ENCODE measurements at regions not wholly inside any gene's neighbourhood (a gene's known extent, or its start where the extent isn't known, plus 50 kb on each side); places are given as distances from the start of the nearest gene placed in this dataset.

GRCh38 chr9:84393266-84393950, 52.9 kb upstream of the SLC28A3 start:
- peak in 2 of 4 experiments; percentile 22 to 38 for DNase-seq

GRCh38 chr9:84394036-84394435, 53.5 kb upstream of the SLC28A3 start:
- peak; percentile 23 to 57 (median 50) for DNase-seq

DNA sequence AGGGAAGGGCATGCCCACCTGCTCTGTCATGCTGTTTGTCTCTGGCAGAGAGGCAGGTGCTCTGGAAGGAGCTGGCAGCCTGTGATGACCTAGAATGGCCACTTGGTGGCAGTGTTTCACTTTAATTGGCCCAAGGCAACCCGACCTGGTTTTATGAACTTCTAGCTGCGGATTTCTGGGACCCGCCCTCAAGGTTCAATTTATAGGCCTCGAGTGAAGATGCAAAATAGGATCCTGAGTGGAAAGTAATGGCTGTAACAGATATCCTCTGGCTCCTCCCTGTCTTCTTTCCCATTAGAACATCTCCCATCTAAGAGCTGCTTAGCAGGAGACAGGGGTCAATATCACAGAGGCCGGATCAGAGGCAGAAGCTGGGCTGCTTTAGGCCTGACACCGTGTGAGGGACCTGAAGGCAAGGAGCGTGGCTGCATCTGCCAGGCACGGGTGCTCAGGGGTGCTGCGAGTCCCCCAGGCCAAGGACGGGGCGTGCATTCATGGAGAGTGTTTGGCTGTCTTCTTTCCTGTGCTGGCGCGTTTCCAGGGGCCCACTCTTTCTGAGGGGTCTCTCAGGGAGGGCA, 56.7 kb upstream of the SLC28A3 start:
- peak; percentile 74 to 85 (median 79) for DNase-seq

DNA sequence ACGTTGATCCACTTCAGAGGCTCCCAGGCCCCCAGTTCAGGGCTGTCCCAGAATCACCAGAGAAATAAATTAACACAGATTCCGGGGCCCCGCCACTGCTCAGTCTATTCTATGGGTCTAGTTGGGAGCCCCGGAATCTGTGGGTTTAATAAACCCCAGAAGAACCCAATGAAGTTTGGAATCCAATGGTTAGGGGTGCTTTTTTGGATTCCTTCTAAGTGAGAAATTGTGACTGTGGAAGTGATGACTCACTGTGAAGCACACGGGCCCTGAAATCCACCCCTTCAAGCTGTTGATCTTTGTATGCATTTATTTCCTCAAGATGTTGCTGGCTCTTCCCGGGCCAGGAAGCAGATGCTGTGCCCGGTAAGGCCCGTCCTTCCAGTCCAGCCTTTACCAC, 57.3 kb upstream of the SLC28A3 start:
- no peak for DNase-seq

GRCh38 chr9:84402517-84402916, 62.0 kb upstream of the SLC28A3 start:
- DNase-seq: no peak

DNA sequence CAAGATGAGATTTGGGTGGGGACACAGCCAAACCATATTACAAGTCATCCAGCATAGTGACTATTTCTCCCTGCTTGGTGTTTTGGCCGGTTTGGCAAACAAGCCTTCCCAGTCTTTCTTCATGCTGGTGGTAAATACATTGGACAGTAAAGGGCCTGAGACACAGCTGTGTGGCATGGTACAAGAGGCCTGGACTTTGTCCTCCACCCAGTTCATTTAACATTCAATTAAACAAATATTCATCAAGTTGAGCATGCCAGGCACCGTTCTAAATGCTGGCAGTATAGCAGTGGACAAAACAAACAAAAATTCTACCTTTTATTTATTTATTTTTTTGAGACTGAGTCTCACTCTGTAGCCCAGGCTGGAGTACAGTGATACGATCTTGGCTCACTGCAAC, 62.7 kb upstream of the SLC28A3 start:
- DNase-seq: no peak

DNA sequence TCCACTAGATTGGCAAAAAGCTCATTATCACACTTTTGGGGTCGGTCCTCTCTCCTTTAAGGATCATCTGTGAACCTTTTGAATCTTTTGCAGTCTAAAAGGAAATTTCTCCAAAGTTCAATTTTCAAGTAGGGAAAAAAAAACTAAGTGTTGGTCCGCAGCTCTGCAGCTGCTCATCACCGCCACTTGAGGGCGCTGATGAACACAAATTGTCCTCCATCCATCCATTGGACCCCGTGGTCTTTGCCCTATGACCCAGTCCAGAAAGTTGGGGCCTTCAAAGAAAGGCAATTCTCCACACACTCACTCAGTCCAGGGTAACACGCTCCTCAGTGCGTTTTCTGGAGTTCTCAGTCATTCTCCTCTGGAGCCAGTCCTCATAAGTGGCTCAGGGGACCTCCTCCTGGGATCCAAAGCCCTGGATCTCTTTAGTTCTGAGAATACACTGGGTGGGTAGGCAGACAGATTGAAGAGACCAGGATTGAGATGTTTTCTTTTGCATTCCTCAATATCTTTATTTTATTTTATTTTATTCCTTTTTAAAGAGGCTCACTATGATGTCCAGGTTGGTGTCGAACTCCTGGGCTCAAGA, 63.6 kb upstream of the SLC28A3 start:
- DNase-seq: peak; percentile 13 to 30 (median 20)

GRCh38 chr9:84405667-84406066, 65.1 kb upstream of the SLC28A3 start:
- no peak for DNase-seq

GRCh38 chr9:84408416-84408815, 67.9 kb upstream of the SLC28A3 start:
- no peak for DNase-seq

DNA sequence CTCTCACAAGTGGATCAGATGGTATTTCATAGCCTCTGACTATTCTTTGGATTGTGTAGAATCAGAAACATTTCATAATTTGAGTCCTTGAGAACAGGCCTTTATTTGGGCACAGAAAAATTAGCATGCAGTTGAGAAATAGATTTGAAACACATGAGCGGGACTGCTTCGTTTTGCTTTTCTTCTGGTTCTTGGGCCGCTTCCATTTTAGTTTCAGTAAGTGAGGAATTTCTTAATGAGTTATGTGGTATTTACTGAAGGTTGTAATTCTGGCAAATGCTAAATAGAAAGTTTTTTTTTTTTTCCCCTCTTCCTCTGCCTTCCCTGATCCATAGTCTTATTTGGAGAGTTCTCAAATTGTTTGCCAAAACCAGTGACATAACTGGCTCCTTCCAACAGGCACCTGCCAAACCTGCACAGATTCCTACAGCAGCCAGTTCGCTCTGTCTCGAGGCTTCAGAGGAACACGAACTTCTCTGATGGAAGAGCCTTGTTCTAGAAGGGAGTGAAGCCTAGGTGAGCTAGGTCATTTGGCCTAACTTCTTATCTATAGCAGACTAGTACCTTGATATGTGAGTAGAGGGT, 71.2 kb upstream of the SLC28A3 start:
- DNase-seq: no peak

DNA sequence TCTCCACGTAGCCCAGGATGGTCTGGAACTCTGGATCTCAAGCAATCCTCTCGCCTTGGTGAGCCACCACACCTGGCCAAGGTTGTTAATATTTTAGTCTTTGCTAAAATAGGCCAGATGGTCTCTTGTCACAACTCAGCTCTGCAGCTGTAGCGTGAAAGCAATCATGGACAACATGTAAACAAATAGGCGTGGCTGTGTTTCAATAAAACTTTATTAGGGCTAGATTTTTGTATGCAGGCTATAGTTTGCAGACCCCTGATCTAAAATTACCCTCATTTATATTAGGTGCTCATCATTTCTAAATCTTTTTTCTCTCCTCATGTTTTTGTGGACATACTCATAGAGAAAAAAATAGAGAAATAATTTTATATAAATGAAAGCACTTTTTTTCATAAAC, 72.1 kb upstream of the SLC28A3 start:
- no peak for DNase-seq

- no peak for DNase-seq
Measured at GRCh38 chr9:84413301-84413700, 72.7 kb upstream of the SLC28A3 start.

GRCh38 chr9:84419031-84419602, 78.6 kb upstream of the SLC28A3 start:
- DNase-seq: peak in 3 of 4 experiments; percentile 19 to 34 (median 29)

GRCh38 chr9:84424931-84425330, 84.4 kb upstream of the SLC28A3 start:
- no peak for DNase-seq

DNA sequence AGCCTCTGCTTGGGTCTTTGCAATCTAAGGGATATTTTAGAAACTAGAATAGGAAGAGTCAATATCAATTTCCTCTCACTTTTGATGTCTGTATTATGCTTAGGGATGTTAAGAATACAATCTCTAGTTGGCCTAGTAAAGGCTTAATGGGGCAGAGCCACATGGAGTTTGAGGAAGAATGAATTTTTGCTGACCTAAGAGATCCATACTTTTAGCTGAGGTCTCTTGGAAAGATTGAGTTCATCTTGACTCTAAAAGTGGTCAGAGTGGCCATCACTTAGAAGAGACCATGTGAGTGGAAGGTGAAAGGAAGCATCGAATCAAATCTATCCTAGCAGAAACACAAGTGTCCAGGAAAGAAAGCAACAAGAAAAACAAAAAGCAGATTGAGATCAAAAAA, 92.2 kb upstream of the SLC28A3 start:
- DNase-seq: no peak

DNA sequence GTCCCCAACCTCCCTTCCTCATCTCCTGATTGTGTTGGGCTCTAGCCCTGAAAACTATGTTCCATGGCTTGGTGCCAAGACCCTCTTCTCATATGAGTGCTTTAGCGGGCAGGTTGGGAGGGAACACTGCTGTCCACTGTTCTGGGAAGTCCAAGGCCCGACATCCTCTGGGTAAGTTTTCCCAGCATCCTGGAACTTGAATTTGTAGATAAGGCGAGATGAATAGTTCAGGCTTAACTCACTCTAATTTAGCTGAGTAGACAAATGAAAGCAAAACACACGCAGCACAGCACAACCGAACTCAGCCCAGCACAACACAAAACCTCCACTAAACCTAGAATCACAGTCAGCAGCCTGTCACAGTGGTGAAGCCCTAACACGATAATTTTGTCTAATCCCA, 95.3 kb upstream of the SLC28A3 start:
- DNase-seq: no peak

- DNase-seq: no peak
Measured at GRCh38 chr9:84436386-84437109, 96.0 kb upstream of the SLC28A3 start.

- DNase-seq: peak in 2 of 4 experiments; percentile 10 to 20
Measured at GRCh38 chr9:84438391-84438790, 97.8 kb upstream of the SLC28A3 start.

GRCh38 chr9:84439250-84439649, 98.7 kb upstream of the SLC28A3 start:
- DNase-seq: peak in 2 of 4 experiments; percentile 13 to 19

GRCh38 chr9:84442712-84443111, 102.2 kb upstream of the SLC28A3 start:
- no peak for DNase-seq

DNA sequence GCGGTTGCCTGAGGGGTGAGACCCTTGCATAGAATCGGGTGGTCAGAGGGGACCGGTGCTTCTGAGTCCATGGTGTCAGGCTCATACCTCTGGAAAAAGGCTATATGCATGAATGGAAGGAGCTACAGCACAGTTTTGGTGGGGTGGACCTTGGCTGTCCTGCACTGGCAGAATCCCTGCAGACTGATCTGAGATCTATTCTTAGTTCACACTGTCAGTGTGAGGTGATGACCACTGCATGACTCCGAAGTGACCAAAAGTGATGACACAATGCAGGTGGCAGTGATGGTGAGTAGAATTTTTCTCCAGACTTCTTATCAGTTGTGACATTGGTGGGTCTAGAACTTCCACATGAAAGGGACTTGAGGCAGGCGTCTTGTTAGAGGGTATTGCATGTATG, 105.2 kb upstream of the SLC28A3 start:
- no peak for DNase-seq

GRCh38 chr9:84447305-84447704, 106.7 kb upstream of the SLC28A3 start:
- DNase-seq: no peak

- peak in 1 of 4 experiments; percentile 4 for DNase-seq
Measured at GRCh38 chr9:84450029-84450428, 109.5 kb upstream of the SLC28A3 start.
